ENCODE measurements at regions not wholly inside any gene's neighbourhood (a gene's known extent, or its start where the extent isn't known, plus 50 kb on each side); places are given as distances from the start of the nearest gene placed in this dataset.

DNA sequence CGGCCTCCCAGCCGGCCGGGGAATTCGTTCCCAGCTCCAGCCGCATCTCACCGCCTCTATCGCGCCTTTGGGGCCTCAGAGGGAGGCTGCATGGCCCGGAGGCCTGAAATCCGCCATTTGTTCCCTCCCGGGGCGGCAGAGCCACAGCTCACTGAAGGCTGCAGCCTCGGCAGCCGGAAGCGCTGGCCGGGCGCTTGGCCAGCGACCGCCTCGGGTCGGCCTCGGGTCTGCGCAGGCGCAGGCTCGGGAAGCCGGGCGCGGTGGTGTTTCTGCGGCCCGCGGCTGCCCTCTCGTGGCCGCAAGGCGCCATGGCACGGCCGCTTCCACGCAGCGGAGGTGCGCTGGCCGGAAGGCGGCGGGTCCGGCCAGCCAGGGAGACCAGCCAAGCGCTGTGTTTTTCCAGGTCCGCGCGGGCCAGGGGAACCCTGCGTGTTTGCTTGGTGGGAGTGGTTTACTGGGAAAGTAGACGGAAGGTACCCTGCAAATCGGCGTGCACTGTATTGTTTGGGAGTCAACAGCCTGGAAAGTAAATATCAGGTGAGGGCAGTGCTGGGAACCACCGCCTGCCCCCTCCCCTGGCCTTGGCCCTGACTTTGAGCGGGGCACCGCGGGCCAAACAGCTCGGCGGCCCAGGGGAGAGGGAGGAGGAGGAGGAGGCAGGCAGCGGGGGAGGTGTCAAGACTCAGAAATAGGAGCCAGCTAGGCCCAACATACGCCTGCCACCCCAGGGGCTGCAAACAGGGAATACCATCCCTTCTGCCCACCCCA lies 52.7 kb upstream of the CD34 start:
- TF ChIP-seq POLR2A (IDR thresholded peaks at IDR 0.05), result peak; percentile 82 to 95
- TF ChIP-seq, protein P1, sequence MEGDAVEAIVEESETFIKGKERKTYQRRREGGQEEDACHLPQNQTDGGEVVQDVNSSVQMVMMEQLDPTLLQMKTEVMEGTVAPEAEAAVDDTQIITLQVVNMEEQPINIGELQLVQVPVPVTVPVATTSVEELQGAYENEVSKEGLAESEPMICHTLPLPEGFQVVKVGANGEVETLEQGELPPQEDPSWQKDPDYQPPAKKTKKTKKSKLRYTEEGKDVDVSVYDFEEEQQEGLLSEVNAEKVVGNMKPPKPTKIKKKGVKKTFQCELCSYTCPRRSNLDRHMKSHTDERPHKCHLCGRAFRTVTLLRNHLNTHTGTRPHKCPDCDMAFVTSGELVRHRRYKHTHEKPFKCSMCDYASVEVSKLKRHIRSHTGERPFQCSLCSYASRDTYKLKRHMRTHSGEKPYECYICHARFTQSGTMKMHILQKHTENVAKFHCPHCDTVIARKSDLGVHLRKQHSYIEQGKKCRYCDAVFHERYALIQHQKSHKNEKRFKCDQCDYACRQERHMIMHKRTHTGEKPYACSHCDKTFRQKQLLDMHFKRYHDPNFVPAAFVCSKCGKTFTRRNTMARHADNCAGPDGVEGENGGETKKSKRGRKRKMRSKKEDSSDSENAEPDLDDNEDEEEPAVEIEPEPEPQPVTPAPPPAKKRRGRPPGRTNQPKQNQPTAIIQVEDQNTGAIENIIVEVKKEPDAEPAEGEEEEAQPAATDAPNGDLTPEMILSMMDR (IDR thresholded peaks at IDR 0.05), result peak; percentile 77 to 100 (median 100)
